HCT116 (cell line): ENCODE measurements at regions not wholly inside any gene's neighbourhood (a gene's known extent, or its start where the extent isn't known, plus 50 kb on each side); places are given as distances from the start of the nearest gene placed in this dataset.

ENCODE experiments used
- ATAC-seq: fragments of 200-7000 bp; cut with Tn5 transposase; 2 replicates; pipeline ENCODE4 v1.9.1; 2020; ENCODE audit warnings: mild to moderate bottlenecking, moderate library complexity
- BruUV-seq: library from RNA; stranded (reverse); fragments of 400-500 nt; replicated peaks from 2 replicates; lab custom pipeline; 2021; lab: Mats Ljungman, UMichigan
- CTCF ChIA-PET: fragments of 300-600 bp; sonication (Branson Sonifier 250); formaldehyde crosslinking; loops from one replicate; lab custom pipeline; 2021; ENCODE audit warnings: antibody characterized with exemption; lab: Charles Lee
- POLR2A ChIA-PET: fragments of 300-600, 350-600 bp; sonication (Branson Sonifier 250); formaldehyde crosslinking; loops from one replicate; lab custom pipeline; 2021; ENCODE audit warnings: antibody characterized with exemption; lab: Charles Lee
- RAD21 ChIA-PET, 2 experiments: fragments of 300-600 bp; sonication (Branson Sonifier 250); formaldehyde crosslinking; loops; one replicate each; lab custom pipeline; 2023; ENCODE audit warnings: low total read pairs in 2 of 2; ENCODE audit not compliant: uncharacterized antibody in 2 of 2, unreplicated experiment in 2 of 2, low non-redundant PET in 1 of 2; lab: Charles Lee
- DNase-seq: peaks from one replicate; pipeline ENCODE4 v3.0.0-alpha.2; 2010; ENCODE audit warnings: low read depth, low spot score
- H2AFZ ChIP-seq: fragments of 200-600 bp; shearing (Covaris generic), sonication (generic); 2 replicates; pipeline ENCODE4 v1.6.1; 2017; ENCODE audit warnings: low read depth, mixed run types, mixed read lengths, antibody characterized with exemption, low read length; ENCODE audit not compliant: poor library complexity, severe bottlenecking
- H3K27ac ChIP-seq: 2 replicates; pipeline ENCODE4 v1.5.1; 2012; ENCODE audit warnings: low read depth, low read length
- H3K27me3 ChIP-seq: fragments of 200-600 bp; sonication (generic); 2 replicates; pipeline ENCODE4 v1.6.1; 2016; ENCODE audit warnings: mixed run types, low read length, mixed read lengths; ENCODE audit not compliant: insufficient read depth
- H3K36me3 ChIP-seq, 2 experiments: fragments of 200-500 bp in 1 of 2; fragments of 200-600 bp in 1 of 2; sonication (Bioruptor generic) in 1 of 2; sonication (generic) in 1 of 2; 2 replicates each; pipeline versions ENCODE4 v1.5.1 to v1.6.1; 2014 to 2016; ENCODE audit warnings: low read length in 2 of 2, inconsistent platforms in 1 of 2, mixed read lengths in 1 of 2, mixed run types in 1 of 2; ENCODE audit not compliant: insufficient read depth in 2 of 2, control insufficient read depth in 1 of 2
- H3K4me1 ChIP-seq, 2 experiments: fragments of 200-600 bp in 1 of 2; sonication (generic) in 1 of 2; 2 replicates each; pipeline versions ENCODE4 v1.5.1 to v1.6.1; 2012 to 2017; ENCODE audit warnings: low read length in 2 of 2, inconsistent platforms in 1 of 2, mild to moderate bottlenecking in 1 of 2, mixed read lengths in 1 of 2, mixed run types in 1 of 2, moderate library complexity in 1 of 2; ENCODE audit not compliant: insufficient read depth in 2 of 2, control insufficient read depth in 1 of 2
- H3K4me2 ChIP-seq: fragments of 200-600 bp; sonication (generic); 2 replicates; pipeline ENCODE4 v1.6.1; 2017; ENCODE audit warnings: mixed run types, low read length, mixed read lengths
- H3K4me3 ChIP-seq, 2 experiments: fragments of 200-600 bp in 1 of 2; sonication (generic) in 1 of 2; replicated peaks in 1 of 2; 2 replicates each; pipeline ENCODE4 v1.5.1; 2011 to 2016; ENCODE audit warnings: low read length in 2 of 2, control low read depth in 1 of 2, low read depth in 1 of 2, mild to moderate bottlenecking in 1 of 2, mixed read lengths in 1 of 2, mixed run types in 1 of 2
- H3K79me2 ChIP-seq: fragments of 200-600 bp; sonication (generic); 2 replicates; pipeline ENCODE4 v1.6.1; 2017; ENCODE audit warnings: mild to moderate bottlenecking, mixed run types, low read length, moderate library complexity, mixed read lengths; ENCODE audit not compliant: insufficient read depth
- H3K9ac ChIP-seq: fragments of 200-600 bp; sonication (generic); 2 replicates; pipeline ENCODE4 v1.6.1; 2016; ENCODE audit warnings: low read length, mixed read lengths
- H3K9me2 ChIP-seq: fragments of 200-600 bp; sonication (generic), shearing (Covaris generic); 2 replicates; pipeline ENCODE4 v1.6.1; 2017; ENCODE audit warnings: mixed run types, mild to moderate bottlenecking, moderate library complexity; ENCODE audit not compliant: insufficient read depth
- H3K9me3 ChIP-seq, 2 experiments: fragments of 200-500 bp in 1 of 2; fragments of 200-600 bp in 1 of 2; sonication (Bioruptor generic) in 1 of 2; sonication (generic) in 1 of 2; 2 replicates each; pipeline ENCODE4 v1.6.1; 2014 to 2017; ENCODE audit warnings: low read length in 2 of 2, mixed read lengths in 2 of 2, inconsistent platforms in 1 of 2, low read depth in 1 of 2, mild to moderate bottlenecking in 1 of 2, mixed run types in 1 of 2, moderate library complexity in 1 of 2; ENCODE audit not compliant: control insufficient read depth in 1 of 2, insufficient read depth in 1 of 2
- H4K20me1 ChIP-seq: fragments of 200-600 bp; sonication (generic), shearing (Covaris generic); 2 replicates; pipeline ENCODE4 v1.6.1; 2017; ENCODE audit warnings: mixed run types, mild to moderate bottlenecking, moderate library complexity; ENCODE audit not compliant: insufficient read depth
- CBX3 ChIP-seq: IDR thresholded peaks from 2 replicates; pipeline ENCODE4 v1.6.1; 2012; ENCODE audit warnings: low read depth
- CTCF ChIP-seq, 3 experiments: fragments of 200-600 bp in 1 of 3; sonication (generic) in 1 of 3; IDR thresholded peaks in 2 of 3; conservative IDR thresholded peaks in 1 of 3; 2 replicates each; pipeline ENCODE4 v1.5.1; 2012 to 2017; ENCODE audit warnings: low read depth in 2 of 3, low read length in 2 of 3, antibody characterized with exemption in 1 of 3, borderline replicate concordance in 1 of 3, control low read depth in 1 of 3, mild to moderate bottlenecking in 1 of 3, mixed read lengths in 1 of 3, mixed run types in 1 of 3, moderate library complexity in 1 of 3; ENCODE audit not compliant: insufficient read depth in 1 of 3
- EZH2 ChIP-seq: fragments of 200-600 bp; sonication (generic); IDR thresholded peaks from 2 replicates; pipeline ENCODE4 v1.6.1; 2017; ENCODE audit warnings: antibody characterized with exemption, mixed run types
- MAX ChIP-seq: IDR thresholded peaks from 2 replicates; pipeline ENCODE4 v1.6.1; 2012
- POLR2AphosphoS5 ChIP-seq: IDR thresholded peaks from 2 replicates; pipeline ENCODE4 v1.6.1; 2011; ENCODE audit warnings: mild to moderate bottlenecking, low read depth, low read length, moderate library complexity
- RAD21 ChIP-seq: IDR thresholded peaks from 2 replicates; pipeline ENCODE4 v1.6.1; 2012; ENCODE audit warnings: low read depth, mild to moderate bottlenecking
- SP1 ChIP-seq: IDR thresholded peaks from 2 replicates; pipeline ENCODE4 v1.6.1; 2012; ENCODE audit warnings: low read depth
- TCF7L2 ChIP-seq: IDR thresholded peaks from 2 replicates; pipeline ENCODE4 v1.7.0; 2011; ENCODE audit warnings: borderline replicate concordance, inconsistent platforms; ENCODE audit not compliant: insufficient read depth, insufficient read length; ENCODE audit errors: extremely low read depth
- YY1 ChIP-seq: IDR thresholded peaks from 2 replicates; pipeline ENCODE4 v1.6.1; 2011; ENCODE audit warnings: low read length, low read depth, moderate library complexity, mild to moderate bottlenecking; ENCODE audit not compliant: insufficient replicate concordance; ENCODE audit errors: extremely low read depth
- ZFX ChIP-seq: fragments of 450-650 bp; IDR thresholded peaks from 2 replicates; pipeline ENCODE4 v1.6.1; 2017
- ZNF274 ChIP-seq: fragments of 200-500 bp; sonication (Bioruptor generic); IDR thresholded peaks from 2 replicates; pipeline ENCODE4 v1.6.1; 2014; ENCODE audit warnings: mild to moderate bottlenecking, low read depth, low read length, inconsistent platforms
- intact Hi-C: fragments of 100-400 bp; cut with micrococcal nuclease; formaldehyde crosslinking; loops from 2 replicates; pipeline ENCODE4 v1.10.0; 2022

GRCh38 chr1:214979191-214979590 is 103.3 kb upstream of the KCNK2 start:
- ChIA-PET RAD21 (no interaction called here), POLR2A (no interaction called here), CTCF (no interaction called here)
- no peak for TF ChIP-seq TCF7L2
- TF ChIP-seq CBX3: no peak
- no peak for TF ChIP-seq POLR2AphosphoS5
- no peak for TF ChIP-seq YY1
- TF ChIP-seq SP1: no peak
- TF ChIP-seq ZFX: no peak
- TF ChIP-seq CTCF (IDR thresholded peaks at IDR 0.05 in 2 of 3, conservative IDR thresholded peaks at IDR 0.05 in 1 of 3; ENCODE audit: borderline replicate concordance in 1 of 3, insufficient read depth in 1 of 3, low read depth in 2 of 3, low read length in 2 of 3): no peak
- TF ChIP-seq ZNF274: no peak
- TF ChIP-seq MAX: no peak
- no peak for TF ChIP-seq RAD21
- TF ChIP-seq EZH2: no peak
- Histone ChIP-seq H3K27me3 (0 out of 2 replicates have a peak, but pooled peaks cover 3% of the 10 kb centered on the region), H3K9me3 (no peaks in the 10 kb centered on the region), H3K36me3 (no peaks in the 10 kb centered on the region), H3K9ac (no peak overlapping the region), H3K79me2 (no peaks in the 10 kb centered on the region), H2AFZ (no peak overlapping the region), H3K27ac (no peak overlapping the region), H3K4me1 (no peaks in the 10 kb centered on the region), H3K9me2 (no peaks in the 10 kb centered on the region), H3K4me2 (no peak overlapping the region), H3K4me3 (no peak overlapping the region), H4K20me1 (no peaks in the 10 kb centered on the region)
- BruUV-seq: no TSS peak
- no peak for DNase-seq
- intact Hi-C loops: no loop called here
- ATAC-seq: no peak
